Natural killer cell treated with Interleukin-12 subunit alpha and Interleukin-12 subunit beta and Interleukin-15 and Interleukin-18, amount 100 ng/mL, for 72 hours (primary cell): ENCODE measurements at regions not wholly inside any gene's neighbourhood (a gene's known extent, or its start where the extent isn't known, plus 50 kb on each side); places are given as distances from the start of the nearest gene placed in this dataset.
"Not testable (repeated sequence)": the region's sequence is repeated elsewhere in the genome, so short reads cannot be mapped to it uniquely, and the experiment has no call there.

Experiments used
- ATAC-seq, 2 donors: fragments of 150-1000 bp; cut with Tn5 transposase in 1 of 2; sonication (Bioruptor Pico), chemical (Tn5 transposase) in 1 of 2; 2 replicates each; pipeline ENCODE4 v1.10.0; 2021
- DNase-seq: peaks from one replicate; pipeline ENCODE4 v3.0.0; 2022; ENCODE audit warnings: low spot score
- H3K27ac Mint-ChIP-seq, 2 donors: 1 replicate in 1 of 2; 2 replicates in 1 of 2; pipeline ENCODE4 v1.8.0; 2022; ENCODE audit warnings: mixed read lengths in 2 of 2, mild to moderate bottlenecking in 1 of 2, moderate library complexity in 1 of 2
- H3K27me3 Mint-ChIP-seq, 2 donors: 1 replicate in 1 of 2; 2 replicates in 1 of 2; pipeline ENCODE4 v1.8.0; 2022; ENCODE audit warnings: mixed read lengths in 2 of 2
- H3K36me3 Mint-ChIP-seq: one replicate; pipeline ENCODE4 v1.8.0; 2022; ENCODE audit warnings: mixed read lengths
- H3K4me1 Mint-ChIP-seq, 2 donors: 1 replicate in 1 of 2; 2 replicates in 1 of 2; pipeline ENCODE4 v1.8.0; 2022; ENCODE audit warnings: low read depth in 2 of 2, mixed read lengths in 2 of 2, mild to moderate bottlenecking in 1 of 2
- H3K4me3 Mint-ChIP-seq: one replicate; pipeline ENCODE4 v1.8.0; 2022; ENCODE audit warnings: mixed read lengths
- H3K9me3 Mint-ChIP-seq: 2 replicates; pipeline ENCODE4 v1.8.0; 2022; ENCODE audit warnings: mixed read lengths

DNA sequence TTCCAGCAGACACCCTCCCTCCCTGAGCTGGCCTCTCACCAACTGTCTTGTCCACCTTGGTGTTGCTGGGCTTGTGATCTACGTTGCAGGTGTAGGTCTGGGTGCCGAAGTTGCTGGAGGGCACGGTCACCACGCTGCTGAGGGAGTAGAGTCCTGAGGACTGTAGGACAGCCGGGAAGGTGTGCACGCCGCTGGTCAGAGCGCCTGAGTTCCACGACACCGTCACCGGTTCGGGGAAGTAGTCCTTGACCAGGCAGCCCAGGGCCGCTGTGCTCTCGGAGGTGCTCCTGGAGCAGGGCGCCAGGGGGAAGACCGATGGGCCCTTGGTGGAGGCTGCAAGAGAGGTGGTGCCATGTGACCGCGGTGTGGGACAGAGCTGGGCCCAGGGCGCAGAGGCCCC is 118.1 kb downstream of the TMEM121 start:
- not testable (repeated sequence) for H3K27ac Mint-ChIP-seq, H3K4me1 Mint-ChIP-seq, H3K27me3 Mint-ChIP-seq, ATAC-seq, H3K4me3 Mint-ChIP-seq, DNase-seq, H3K9me3 Mint-ChIP-seq, H3K36me3 Mint-ChIP-seq

DNA sequence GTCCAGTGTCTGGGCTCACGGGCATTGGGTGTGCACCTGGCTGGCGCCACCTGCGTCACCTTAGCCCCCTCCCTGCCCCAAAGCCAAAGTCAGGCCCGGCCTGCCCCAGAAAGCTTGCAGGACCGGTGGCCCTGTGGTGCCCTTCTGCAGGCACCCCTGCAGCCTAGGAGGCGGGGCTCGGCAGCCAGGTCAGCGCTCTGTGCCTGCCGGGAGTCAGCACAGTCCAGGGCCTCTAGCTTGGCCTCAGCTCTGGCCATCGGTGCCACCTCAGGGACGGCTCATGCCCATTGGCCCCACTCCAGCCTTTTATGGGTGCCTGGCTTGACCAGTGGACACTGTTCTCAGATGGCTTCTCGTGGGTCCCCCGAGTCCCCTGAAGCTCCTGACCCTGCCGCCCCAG is 118.5 kb downstream of the TMEM121 start:
- H3K27me3 Mint-ChIP-seq, H3K4me1 Mint-ChIP-seq, H3K27ac Mint-ChIP-seq, DNase-seq, H3K4me3 Mint-ChIP-seq, H3K9me3 Mint-ChIP-seq, H3K36me3 Mint-ChIP-seq: not testable (repeated sequence)
- peak in 1 of 2 donors; percentile 10 for ATAC-seq

DNA sequence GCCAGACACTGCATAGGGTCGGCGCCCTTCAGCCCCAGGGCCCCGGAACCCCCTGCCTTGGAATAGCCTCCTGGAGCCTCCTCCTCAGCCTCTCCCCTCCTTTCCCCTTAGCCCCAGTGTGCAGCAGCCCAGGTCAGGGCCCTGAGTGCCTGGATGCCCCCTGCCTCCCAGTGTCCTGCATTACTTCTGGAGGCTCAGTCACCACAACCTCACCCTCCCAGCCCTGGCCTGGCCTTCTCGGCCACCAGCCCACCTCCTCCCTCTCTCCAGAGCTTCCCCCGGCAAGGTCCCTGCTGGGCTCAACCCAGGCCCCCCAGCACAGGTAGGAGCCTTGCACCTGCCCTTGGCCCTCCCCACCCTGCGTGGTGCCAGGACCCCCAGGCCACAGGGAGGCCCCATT is 119.0 kb downstream of the TMEM121 start:
- H3K4me3 Mint-ChIP-seq, H3K36me3 Mint-ChIP-seq, DNase-seq, H3K4me1 Mint-ChIP-seq, H3K27ac Mint-ChIP-seq, H3K27me3 Mint-ChIP-seq, H3K9me3 Mint-ChIP-seq: not testable (repeated sequence)
- ATAC-seq = peak in 1 of 2 donors; percentile 28

DNA sequence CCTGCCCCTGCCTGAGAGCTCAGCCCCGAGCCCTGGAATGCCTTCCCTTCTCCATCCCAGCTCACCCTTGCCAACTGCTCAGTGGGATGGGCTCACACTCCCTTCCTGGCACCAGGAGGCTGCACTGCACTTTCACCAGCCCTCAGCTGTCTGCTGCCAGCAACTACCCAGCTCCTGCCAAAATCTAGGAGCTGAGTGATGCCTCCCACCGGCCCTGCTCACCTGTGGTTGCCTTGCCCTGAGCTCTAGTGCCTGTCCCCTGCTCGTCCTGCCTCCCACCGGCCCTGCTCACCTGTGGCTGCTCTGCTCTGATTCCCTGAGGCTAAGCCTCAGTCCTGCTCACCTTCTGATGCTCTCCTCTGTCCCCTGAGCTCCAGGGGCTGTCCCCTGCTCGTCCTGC is 119.8 kb downstream of the TMEM121 start:
- Mint-ChIP-seq H3K9me3 (no peaks in the 10 kb centered on the region), H3K27me3 (no peaks in the 10 kb centered on the region), H3K27ac (no peak overlapping the region), H3K4me1 (peaks cover 4 to 8% of the 10 kb centered on the region in 2 donors), H3K36me3 (no peaks in the 10 kb centered on the region), H3K4me3 (no peak overlapping the region)
- ATAC-seq = peak in 1 of 2 donors; percentile 46
- DNase-seq = no peak

DNA sequence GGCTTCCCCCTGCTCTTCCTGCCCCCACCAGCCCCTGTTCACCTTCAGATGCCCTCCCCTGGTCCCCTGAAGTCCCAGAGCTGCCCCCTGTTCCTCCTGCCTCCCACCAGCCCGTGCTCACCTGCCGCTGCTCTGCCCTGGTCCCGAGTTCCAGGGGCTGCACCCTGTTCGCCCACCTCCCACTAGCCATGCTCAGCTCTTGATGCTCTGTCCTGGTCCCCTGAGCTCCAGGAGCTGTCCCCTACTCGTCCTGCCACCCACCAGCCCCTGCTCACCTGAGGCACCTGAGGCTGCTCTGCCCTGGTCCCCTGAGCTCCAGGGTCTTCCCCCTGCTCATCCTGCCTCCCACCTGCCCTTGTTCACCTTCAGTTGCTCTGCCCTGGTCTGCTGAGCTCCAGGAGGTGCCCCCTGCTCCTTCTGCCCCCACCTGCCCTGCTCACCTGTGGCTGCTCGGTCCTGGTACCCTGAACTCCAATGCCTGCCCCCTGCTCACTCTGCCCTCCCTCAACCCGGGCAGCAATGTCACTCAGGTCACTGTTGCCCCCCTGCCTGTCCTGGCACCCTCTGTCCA is 120.4 kb downstream of the TMEM121 start:
- H3K27ac Mint-ChIP-seq, H3K36me3 Mint-ChIP-seq, H3K4me1 Mint-ChIP-seq, DNase-seq, H3K27me3 Mint-ChIP-seq, H3K4me3 Mint-ChIP-seq, H3K9me3 Mint-ChIP-seq: not testable (repeated sequence)
- ATAC-seq = peak in 1 of 2 donors; percentile 7

DNA sequence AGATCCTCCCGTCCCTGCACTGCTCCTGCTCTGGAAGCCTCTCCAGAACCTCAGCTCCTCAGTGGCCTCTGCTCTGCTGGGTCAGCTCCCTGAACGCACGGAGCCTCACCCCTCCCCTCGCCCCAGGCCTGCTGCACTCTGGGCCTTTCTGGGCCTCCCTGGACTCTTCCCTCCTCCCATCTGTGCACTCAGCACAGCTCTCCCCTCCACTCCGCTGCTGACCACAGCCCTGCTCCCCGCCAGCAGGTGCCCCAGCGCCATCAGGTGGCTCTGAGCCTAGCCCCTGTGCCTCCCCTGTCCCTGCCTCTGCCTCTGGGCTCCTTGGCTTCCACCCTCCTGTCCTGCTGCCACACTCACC is 121.0 kb downstream of the TMEM121 start:
- H3K27ac Mint-ChIP-seq, H3K36me3 Mint-ChIP-seq, H3K27me3 Mint-ChIP-seq, H3K4me1 Mint-ChIP-seq, DNase-seq, H3K9me3 Mint-ChIP-seq, H3K4me3 Mint-ChIP-seq: not testable (repeated sequence)
- peak; percentile 8 to 21 for ATAC-seq

DNA sequence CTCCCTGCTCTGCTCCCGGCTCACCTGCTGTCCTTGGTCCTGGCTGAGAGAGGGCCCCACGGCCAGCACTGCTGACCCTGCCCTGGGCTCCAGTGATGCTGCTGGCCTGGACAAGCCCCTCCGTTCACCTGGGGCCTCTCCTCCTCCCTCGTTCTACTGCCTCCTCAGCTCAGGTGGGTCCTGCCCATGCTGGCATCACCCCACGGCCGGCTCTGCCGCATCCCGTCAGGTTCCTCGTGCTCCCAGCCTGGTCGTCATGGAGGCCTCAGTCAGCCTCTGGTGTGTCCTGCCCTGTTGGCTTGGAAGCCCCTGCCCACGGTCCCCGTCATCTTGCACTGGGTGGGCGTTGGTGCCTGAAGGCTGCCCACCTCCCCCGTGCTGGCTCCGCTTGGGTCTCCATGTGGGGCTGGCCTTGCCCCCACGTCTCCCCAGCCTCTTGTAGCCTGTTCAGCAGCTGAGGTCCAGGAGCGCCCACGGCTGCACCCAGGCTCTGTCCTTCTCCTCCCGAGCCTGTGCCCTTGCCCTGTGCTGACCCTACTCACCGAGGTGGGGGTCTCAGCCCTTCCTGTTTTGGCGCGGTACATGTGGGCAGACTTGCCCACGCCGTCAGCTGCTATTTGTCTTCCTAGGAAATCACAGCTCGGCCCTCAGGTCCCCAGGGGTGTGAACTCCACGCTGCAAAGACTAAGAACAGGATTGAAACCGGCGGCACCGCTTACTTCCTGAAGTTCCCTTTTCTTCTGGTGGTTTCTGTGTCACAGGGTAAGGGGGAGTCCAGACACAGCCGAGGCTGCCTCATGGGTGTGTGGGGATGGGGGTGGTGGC is 121.6 kb downstream of the TMEM121 start:
- Mint-ChIP-seq H3K9me3 (no peaks in the 10 kb centered on the region), H3K4me1 (peaks cover 4 to 10% of the 10 kb centered on the region in 2 donors), H3K4me3 (no peak overlapping the region), H3K27me3 (no peaks in the 10 kb centered on the region), H3K36me3 (no peaks in the 10 kb centered on the region), H3K27ac (no peak overlapping the region)
- ATAC-seq = peak; percentile 5 to 40
- no peak for DNase-seq

DNA sequence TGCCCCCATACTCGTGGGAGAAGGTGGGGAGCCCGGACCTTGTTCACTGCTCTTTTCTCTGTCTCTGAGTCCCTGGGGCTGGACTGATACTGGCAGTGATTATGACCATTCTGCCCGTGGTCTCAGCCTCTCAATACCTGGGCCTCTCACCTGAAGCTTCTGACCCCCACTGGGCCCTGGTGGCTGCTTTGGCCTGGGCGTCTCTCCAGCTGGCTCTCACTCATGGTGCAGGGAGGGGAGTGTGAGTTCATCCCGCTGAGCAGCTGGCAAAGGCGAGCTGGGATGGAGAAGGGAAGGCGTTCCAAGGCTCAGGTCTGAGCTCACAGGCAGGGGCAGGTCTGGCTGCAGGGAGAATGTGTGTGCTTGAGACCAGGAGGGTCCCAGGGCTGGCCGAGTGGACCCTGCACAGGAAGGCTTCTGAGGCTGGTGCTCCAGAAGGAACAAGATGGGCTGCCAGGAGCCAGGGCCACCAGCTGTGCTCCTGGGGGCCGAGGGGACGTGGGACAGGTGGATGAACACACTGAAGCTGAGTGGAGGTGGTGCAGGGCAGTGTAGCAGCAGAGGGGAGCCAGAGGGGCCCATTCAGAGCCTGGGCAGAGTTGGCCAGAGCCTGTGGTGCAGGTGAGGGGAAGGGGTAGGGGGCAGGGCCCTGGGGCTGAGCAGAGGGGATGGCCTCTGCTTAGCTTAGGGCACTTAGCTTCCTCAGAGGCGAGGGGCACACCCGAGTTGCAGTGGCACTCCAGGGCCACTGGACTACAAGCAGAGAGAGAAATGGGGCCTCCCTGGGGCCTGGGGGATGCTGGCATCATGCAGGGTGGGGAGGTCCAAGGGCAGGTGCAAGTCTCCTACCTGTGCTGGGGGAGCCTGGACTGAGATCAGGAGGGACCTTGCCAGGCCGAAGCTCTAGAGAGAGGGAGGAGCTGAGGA is 122.5 kb downstream of the TMEM121 start:
- not testable (repeated sequence) for H3K36me3 Mint-ChIP-seq, DNase-seq, H3K4me3 Mint-ChIP-seq, H3K4me1 Mint-ChIP-seq, H3K9me3 Mint-ChIP-seq, H3K27me3 Mint-ChIP-seq, ATAC-seq, H3K27ac Mint-ChIP-seq

DNA sequence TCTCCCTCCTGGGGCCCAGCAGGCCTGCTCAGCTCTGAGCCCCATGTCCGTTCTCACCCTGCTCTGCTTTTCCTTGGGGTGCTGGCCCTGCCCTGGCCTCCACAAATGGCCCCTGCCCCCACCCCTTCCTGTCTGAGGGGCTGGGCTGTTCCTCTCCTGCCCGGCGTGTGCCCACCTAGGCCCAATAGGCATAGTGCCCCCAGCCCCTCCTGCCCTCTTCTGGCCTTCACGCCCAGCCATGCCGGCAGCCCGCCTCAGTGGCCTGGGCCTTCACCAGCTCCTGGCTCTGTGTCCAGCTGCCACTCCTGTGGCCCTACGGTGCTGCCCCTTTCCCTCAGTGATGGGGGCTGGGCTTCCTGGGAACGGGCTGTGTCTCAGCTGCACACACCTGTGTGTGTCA is 125.9 kb downstream of the TMEM121 start:
- not testable (repeated sequence) for H3K27me3 Mint-ChIP-seq, H3K36me3 Mint-ChIP-seq, DNase-seq, H3K9me3 Mint-ChIP-seq, H3K4me3 Mint-ChIP-seq, H3K27ac Mint-ChIP-seq, H3K4me1 Mint-ChIP-seq
- ATAC-seq = peak in 1 of 2 donors; percentile 11

DNA sequence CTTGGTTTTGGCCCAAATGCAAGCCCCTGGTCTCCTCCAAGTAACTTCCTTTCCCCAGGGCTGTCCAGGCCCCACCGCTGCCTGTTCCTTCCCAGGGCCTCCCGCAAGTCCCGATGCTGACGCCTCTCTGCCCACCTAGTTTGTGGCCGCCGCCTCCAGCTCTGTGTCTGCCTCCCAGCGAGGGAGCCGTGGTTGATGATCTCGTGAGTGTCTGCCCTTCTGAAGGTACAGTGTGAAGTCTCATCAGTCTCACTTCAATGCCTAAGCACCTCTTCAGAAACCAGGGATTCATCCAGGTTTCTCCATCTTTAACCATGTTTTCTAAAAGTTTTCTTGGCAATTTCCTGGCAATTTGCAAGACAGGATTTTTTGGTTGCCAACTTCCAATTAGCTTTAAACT is 127.5 kb downstream of the TMEM121 start:
- not testable (repeated sequence) for H3K4me1 Mint-ChIP-seq, H3K27ac Mint-ChIP-seq

DNA sequence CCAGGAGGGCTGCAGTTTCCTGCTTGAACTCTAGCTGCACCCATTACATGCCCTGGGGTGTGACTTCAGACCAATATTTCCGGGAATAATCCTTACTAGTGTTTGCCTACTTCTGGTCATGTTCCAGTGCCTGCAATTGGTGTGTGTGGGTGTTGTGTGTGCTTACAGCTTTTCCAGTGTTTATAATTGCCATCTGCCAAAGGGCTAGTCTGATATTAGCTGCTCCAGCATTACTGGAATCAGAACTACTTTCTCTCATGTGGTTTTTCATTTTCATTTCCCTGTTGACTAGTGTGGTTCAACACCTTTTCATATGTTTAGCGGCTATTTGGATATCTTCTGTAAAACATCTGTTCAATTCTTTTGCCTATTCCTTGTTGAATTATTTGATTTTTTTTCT is 132.9 kb downstream of the TMEM121 start:
- DNase-seq, H3K4me3 Mint-ChIP-seq, ATAC-seq: not testable (repeated sequence)
- peaks cover 21% of the 10 kb centered on the region for H3K36me3 Mint-ChIP-seq
- peaks cover 8 to 42% of the 10 kb centered on the region in 2 donors for H3K27me3 Mint-ChIP-seq
- H3K27ac Mint-ChIP-seq = peak overlapping the region in 1 of 2 donors; percentile 2
- H3K9me3 Mint-ChIP-seq = peaks cover 17% of the 10 kb centered on the region
- H3K4me1 Mint-ChIP-seq = peaks cover 6 to 12% of the 10 kb centered on the region in 2 donors

More for the DNA sequence above, 127.5 kb downstream of the TMEM121 start:
- H3K9me3 Mint-ChIP-seq, H3K36me3 Mint-ChIP-seq, H3K4me3 Mint-ChIP-seq, DNase-seq: not testable (repeated sequence)
- ATAC-seq = peak in 1 of 2 donors; percentile 17
- peaks cover 3 to 21% of the 10 kb centered on the region in 2 donors for H3K27me3 Mint-ChIP-seq

DNA sequence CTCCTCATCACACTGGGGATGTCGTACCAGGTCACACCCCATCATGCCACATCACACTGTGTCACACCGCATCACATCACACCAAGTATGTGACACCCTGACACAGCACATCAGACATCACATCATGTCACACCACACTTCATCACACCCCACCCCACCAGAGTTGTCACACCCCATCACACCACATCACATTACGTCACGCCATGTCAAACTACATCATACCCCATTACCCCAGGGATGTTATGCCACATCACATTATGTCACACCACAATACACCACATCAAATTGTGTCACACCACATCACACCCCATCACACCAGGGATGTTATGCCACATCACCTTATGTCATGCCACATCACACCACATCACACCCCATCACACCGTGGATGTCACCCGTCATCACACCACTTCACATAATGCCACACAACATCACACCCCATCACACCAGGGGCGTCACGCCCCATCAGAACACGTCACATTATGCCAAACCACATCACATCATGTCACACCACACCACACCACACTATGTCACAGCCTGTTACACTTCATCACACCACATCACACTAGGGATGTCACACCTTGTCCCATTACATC is 133.6 kb downstream of the TMEM121 start:
- Mint-ChIP-seq H3K27ac (peak overlapping the region in 1 of 2 donors; percentile 2), H3K9me3 (peaks cover 17% of the 10 kb centered on the region), H3K4me1 (peaks cover 6 to 12% of the 10 kb centered on the region in 2 donors), H3K4me3 (no peak overlapping the region), H3K36me3 (peaks cover 21% of the 10 kb centered on the region), H3K27me3 (peaks cover 8 to 42% of the 10 kb centered on the region in 2 donors)
- DNase-seq (no peak), ATAC-seq (peak in 1 of 2 donors; percentile 29)

DNA sequence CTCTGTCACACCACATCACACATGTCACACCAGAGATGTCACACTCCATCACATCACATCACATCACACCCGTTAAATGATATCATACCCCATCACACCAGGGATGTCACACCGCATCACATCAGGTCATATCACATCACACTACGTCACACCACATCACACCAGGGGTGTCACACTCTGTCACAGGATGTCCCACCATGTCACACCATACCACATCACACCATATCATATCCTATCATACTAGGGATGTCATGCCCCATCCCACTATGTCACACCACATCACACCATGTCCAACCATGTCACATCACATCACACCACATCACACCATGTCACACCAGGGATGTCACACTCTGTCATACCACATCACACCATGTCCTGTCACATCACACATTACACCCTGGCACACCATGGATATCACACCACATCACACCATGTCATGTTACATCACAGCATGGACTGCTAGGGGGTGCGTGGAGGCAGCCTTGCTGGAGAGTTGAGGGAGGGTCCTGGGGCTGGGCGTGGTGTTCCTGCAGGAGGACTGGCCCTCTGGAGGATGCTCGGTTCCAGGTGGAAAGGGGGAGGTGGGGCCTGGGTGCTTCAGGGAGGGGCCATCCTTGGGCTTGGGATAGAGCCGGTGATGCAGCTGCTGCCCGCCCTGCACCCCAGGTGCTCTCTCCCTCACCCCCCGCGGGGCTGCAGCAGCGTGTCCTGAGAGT is 134.6 kb downstream of the TMEM121 start:
- Mint-ChIP-seq H3K4me1 (peaks cover 6 to 12% of the 10 kb centered on the region in 2 donors), H3K36me3 (peaks cover 21% of the 10 kb centered on the region), H3K9me3 (peaks cover 17% of the 10 kb centered on the region), H3K27me3 (peaks cover 8 to 42% of the 10 kb centered on the region in 2 donors), H3K27ac (no peak overlapping the region), H3K4me3 (no peak overlapping the region)
- ATAC-seq = peak in 1 of 2 donors; percentile 45
- no peak for DNase-seq
